H1 (cell line): ENCODE measurements at regions not wholly inside any gene's neighbourhood (a gene's known extent, or its start where the extent isn't known, plus 50 kb on each side); places are given as distances from the start of the nearest gene placed in this dataset.
"Not testable (repeated sequence)": the region's sequence is repeated elsewhere in the genome, so short reads cannot be mapped to it uniquely, and the experiment has no call there.

Experiments
- CTCF ChIA-PET: fragments of 300-600 bp; sonication (Branson Sonifier 250); formaldehyde crosslinking; loops from one replicate; lab custom pipeline; 2021; ENCODE audit not compliant: partially characterized antibody; lab: Charles Lee
- POLR2A ChIA-PET: fragments of 300-600 bp; sonication (Branson Sonifier 250); formaldehyde crosslinking; loops from one replicate; lab custom pipeline; 2021; ENCODE audit warnings: inconsistent platforms; ENCODE audit not compliant: partially characterized antibody; lab: Charles Lee
- DNase-seq, 2 experiments: peaks; one replicate each; pipeline versions ENCODE4 v3.0.0 to v3.0.0-alpha.2; 2010 to 2022; ENCODE audit warnings: low spot score in 2 of 2, low read depth in 1 of 2, mixed read lengths in 1 of 2
- FAIRE-seq: peaks from 2 replicates; lab custom pipeline; 2011; peaks lifted over from hg19 to GRCh38; lab: Jason Lieb, UNC
- H2AFZ ChIP-seq: 2 replicates; pipeline ENCODE4 v1.8.1; 2012; ENCODE audit warnings: low read length, inconsistent platforms
- H2AK5ac ChIP-seq: 2 replicates; pipeline ENCODE4 v1.6.1; 2013; ENCODE audit warnings: low read depth, low read length
- H2BK120ac ChIP-seq: replicated peaks from 2 replicates; pipeline ENCODE3; 2013; ENCODE audit warnings: low read depth, low read length, inconsistent platforms
- H2BK12ac ChIP-seq: 2 replicates; pipeline ENCODE4 v1.6.1; 2013; ENCODE audit warnings: low read depth, low read length
- H2BK15ac ChIP-seq: 2 replicates; pipeline ENCODE4 v1.6.1; 2013; ENCODE audit warnings: low read length
- H2BK20ac ChIP-seq: 2 replicates; pipeline ENCODE4 v1.6.1; 2013; ENCODE audit warnings: low read length
- H2BK5ac ChIP-seq: 2 replicates; pipeline ENCODE4 v1.6.1; 2013; ENCODE audit warnings: low read depth, low read length
- H3K14ac ChIP-seq: 2 replicates; pipeline ENCODE4 v1.6.1; 2013; ENCODE audit warnings: inconsistent platforms; ENCODE audit not compliant: insufficient read length
- H3K18ac ChIP-seq: 2 replicates; pipeline ENCODE4 v1.6.1; 2013; ENCODE audit warnings: low read length; ENCODE audit errors: extremely low read depth
- H3K23ac ChIP-seq: 2 replicates; pipeline ENCODE4 v1.6.1; 2013; ENCODE audit warnings: inconsistent platforms; ENCODE audit not compliant: insufficient read length
- H3K23me2 ChIP-seq: 2 replicates; pipeline ENCODE4 v1.6.1; 2013; ENCODE audit warnings: low read depth, low read length
- H3K27ac ChIP-seq: 2 replicates; pipeline ENCODE4 v1.6.1; 2011; ENCODE audit warnings: low read depth, low read length, inconsistent platforms
- H3K27me3 ChIP-seq, 4 experiments: replicated peaks in 1 of 4; 1 replicate in 1 of 4; 2 replicates in 3 of 4; pipeline versions ENCODE4 v1.6.1 to v1.8.1; 2011 to 2013; ENCODE audit warnings: low read length in 3 of 4, mild to moderate bottlenecking in 3 of 4, inconsistent platforms in 2 of 4, mixed read lengths in 2 of 4, moderate library complexity in 1 of 4; ENCODE audit not compliant: control insufficient read depth in 3 of 4, insufficient read depth in 3 of 4; ENCODE audit errors: extremely low read depth in 1 of 4
- H3K36me3 ChIP-seq, 4 experiments: 2 replicates each; pipeline versions ENCODE4 v1.6.1 to v1.8.1; 2011 to 2013; ENCODE audit warnings: mild to moderate bottlenecking in 4 of 4, low read length in 3 of 4, moderate library complexity in 2 of 4, control low read depth in 1 of 4, inconsistent platforms in 1 of 4; ENCODE audit not compliant: insufficient read depth in 4 of 4, control insufficient read depth in 2 of 4
- H3K4ac ChIP-seq: replicated peaks from 2 replicates; pipeline ENCODE3; 2013; ENCODE audit warnings: low read length, low read depth, mixed read lengths, inconsistent platforms; ENCODE audit not compliant: insufficient read length
- H3K4me1 ChIP-seq, 4 experiments: replicated peaks in 1 of 4; 1 replicate in 1 of 4; 2 replicates in 3 of 4; pipeline versions ENCODE4 v1.6.1 to v1.8.1; 2011 to 2013; ENCODE audit warnings: low read length in 3 of 4, inconsistent platforms in 2 of 4, mixed read lengths in 1 of 4; ENCODE audit not compliant: insufficient read depth in 4 of 4, control insufficient read depth in 3 of 4
- H3K4me2 ChIP-seq, 2 experiments: 2 replicates each; pipeline versions ENCODE4 v1.6.1 to v1.8.1; 2011 to 2013; ENCODE audit warnings: low read depth in 2 of 2, low read length in 2 of 2, control low read depth in 1 of 2, inconsistent platforms in 1 of 2, mild to moderate bottlenecking in 1 of 2; ENCODE audit not compliant: insufficient read depth in 1 of 2
- H3K4me3 ChIP-seq, 4 experiments: fragments of 200-600, 300-600 bp in 1 of 4; sonication (generic), shearing (Covaris generic), sonication (Bioruptor Twin) in 1 of 4; 2 replicates each; pipeline versions ENCODE4 v1.5.1 to v1.8.1; 2011 to 2016; ENCODE audit warnings: low read length in 4 of 4, low read depth in 3 of 4, control low read depth in 2 of 4, inconsistent platforms in 2 of 4, mild to moderate bottlenecking in 2 of 4, mixed read lengths in 1 of 4, moderate library complexity in 1 of 4; ENCODE audit not compliant: insufficient read depth in 2 of 4; ENCODE audit errors: extremely low read depth in 1 of 4
- H3K56ac ChIP-seq: replicated peaks from 2 replicates; pipeline ENCODE3; 2013; ENCODE audit warnings: low read depth, mild to moderate bottlenecking, mixed read lengths, low read length, inconsistent platforms; ENCODE audit not compliant: insufficient read length
- H3K79me1 ChIP-seq: 2 replicates; pipeline ENCODE4 v1.6.1; 2013; ENCODE audit warnings: low read depth, low read length, control low read depth
- H3K79me2 ChIP-seq, 2 experiments: 2 replicates each; pipeline versions ENCODE4 v1.6.1 to v1.8.1; 2012 to 2013; ENCODE audit warnings: low read length in 2 of 2, mild to moderate bottlenecking in 2 of 2, inconsistent platforms in 1 of 2; ENCODE audit not compliant: insufficient read depth in 2 of 2, control insufficient read depth in 1 of 2
- H3K9ac ChIP-seq, 4 experiments: replicated peaks in 1 of 4; 1 replicate in 1 of 4; 2 replicates in 3 of 4; pipeline versions ENCODE4 v1.6.1 to v1.8.1; 2011 to 2013; ENCODE audit warnings: low read depth in 3 of 4, low read length in 3 of 4, control low read depth in 2 of 4, mild to moderate bottlenecking in 2 of 4, moderate library complexity in 2 of 4, inconsistent platforms in 1 of 4; ENCODE audit errors: extremely low read depth in 1 of 4
- H3K9me3 ChIP-seq, 2 experiments: 2 replicates each; pipeline versions ENCODE4 v1.6.1 to v1.8.1; 2012 to 2013; ENCODE audit warnings: mild to moderate bottlenecking in 2 of 2, moderate library complexity in 2 of 2, control low read depth in 1 of 2, inconsistent platforms in 1 of 2, low read depth in 1 of 2, low read length in 1 of 2, mixed read lengths in 1 of 2; ENCODE audit not compliant: insufficient read depth in 2 of 2
- H4K20me1 ChIP-seq, 2 experiments: replicated peaks in 1 of 2; 2 replicates each; pipeline versions ENCODE3 to v1.8.1; 2011 to 2013; ENCODE audit warnings: inconsistent platforms in 2 of 2, low read length in 2 of 2, mild to moderate bottlenecking in 1 of 2; ENCODE audit not compliant: insufficient read depth in 2 of 2, control insufficient read depth in 1 of 2
- H4K5ac ChIP-seq: 2 replicates; pipeline ENCODE4 v1.6.1; 2013; ENCODE audit warnings: low read length, low read depth, mixed read lengths, inconsistent platforms; ENCODE audit not compliant: insufficient read length
- H4K8ac ChIP-seq: 2 replicates; pipeline ENCODE4 v1.8.0; 2013; ENCODE audit warnings: mild to moderate bottlenecking, moderate library complexity, low read length, inconsistent platforms; ENCODE audit not compliant: insufficient read depth; ENCODE audit errors: extremely low read depth
- H4K91ac ChIP-seq: replicated peaks from 2 replicates; pipeline ENCODE3; 2013; ENCODE audit warnings: low read length, mixed read lengths, inconsistent platforms; ENCODE audit not compliant: insufficient read length
- WGBS, 2 experiments: shearing (Covaris generic) in 1 of 2; methylation state at CpG; one replicate each; pipeline versions ENCODE4 v1.1.6 to v1.1.7; 2013 to 2015; ENCODE audit warnings: low lambda C conversion rate in 2 of 2, mixed read lengths in 2 of 2, inconsistent platforms in 1 of 2, low coverage in 1 of 2, missing lambda C conversion rate in 1 of 2; ENCODE audit not compliant: insufficient replicate concordance in 2 of 2, insufficient coverage in 1 of 2, insufficient read length in 1 of 2; ENCODE audit errors: extremely low coverage in 1 of 2, missing lambda C conversion rate in 1 of 2; 5-methylcytosine and 5-hydroxymethylcytosine counted together

- H2BK15ac ChIP-seq, H2BK5ac ChIP-seq, POLR2A ChIA-PET, H2BK20ac ChIP-seq, H3K79me2 ChIP-seq, H3K56ac ChIP-seq, H3K23me2 ChIP-seq, H3K14ac ChIP-seq, H3K79me1 ChIP-seq, H3K9me3 ChIP-seq, H3K4me3 ChIP-seq, H3K9ac ChIP-seq, H4K91ac ChIP-seq, H4K5ac ChIP-seq, H4K8ac ChIP-seq, H3K4me2 ChIP-seq, H3K23ac ChIP-seq, DNase-seq, FAIRE-seq, H3K4me1 ChIP-seq, H3K27ac ChIP-seq, H3K4ac ChIP-seq, H4K20me1 ChIP-seq, H3K27me3 ChIP-seq, H3K36me3 ChIP-seq, H3K18ac ChIP-seq, H2AFZ ChIP-seq, H2AK5ac ChIP-seq, H2BK120ac ChIP-seq, H2BK12ac ChIP-seq: not testable (repeated sequence)
- WGBS, 2 experiments: 88% methylated on average over 9 of the region's 9 CpGs; no CpG with 5 or more reads in 1 of the 2 experiments
- CTCF ChIA-PET: interaction anchor here (1.6 kb wide), 1 partner anchor 103 kb away, joined by 3 read pairs; no protein-coding TSS in a partner anchor
These were observed 189.9 kb downstream of the TTC6 start for GRCh38 chr14:37785298-37785697.

- POLR2A ChIA-PET, H3K79me2 ChIP-seq, H3K4me2 ChIP-seq, H3K79me1 ChIP-seq, H2BK120ac ChIP-seq, H2AK5ac ChIP-seq, H3K56ac ChIP-seq, H2BK15ac ChIP-seq, H3K18ac ChIP-seq, H3K27ac ChIP-seq, H3K4me3 ChIP-seq, H3K36me3 ChIP-seq, H2AFZ ChIP-seq, H4K20me1 ChIP-seq, H2BK20ac ChIP-seq, H4K91ac ChIP-seq, H3K4me1 ChIP-seq, DNase-seq, H3K14ac ChIP-seq, H3K27me3 ChIP-seq, H3K23me2 ChIP-seq, H3K23ac ChIP-seq, H2BK12ac ChIP-seq, H4K8ac ChIP-seq, FAIRE-seq, H3K4ac ChIP-seq, H4K5ac ChIP-seq, H2BK5ac ChIP-seq, H3K9me3 ChIP-seq, H3K9ac ChIP-seq: not testable (repeated sequence)
- CTCF ChIA-PET: interaction anchor here (0.5 kb wide), 1 partner anchor 295 kb away, joined by 3 read pairs; no protein-coding TSS in a partner anchor
- 85% methylated on average over 13 of the region's 14 CpGs; no CpG with 5 or more reads in 1 of the 2 experiments for WGBS, 2 experiments
These were observed 190.7 kb downstream of the TTC6 start for GRCh38 chr14:37786114-37786625.
